Putamen (tissue), 1 donor: ENCODE measurements at regions not wholly inside any gene's neighbourhood (a gene's known extent, or its start where the extent isn't known, plus 50 kb on each side); places are given as distances from the start of the nearest gene placed in this dataset.
"Not testable (repeated sequence)": the region's sequence is repeated elsewhere in the genome, so short reads cannot be mapped to it uniquely, and the experiment has no call there.

Source experiments
- DNase-seq: peaks from one replicate; pipeline ENCODE4 v3.0.0-alpha.2; 2016; ENCODE audit warnings: low spot score

DNA sequence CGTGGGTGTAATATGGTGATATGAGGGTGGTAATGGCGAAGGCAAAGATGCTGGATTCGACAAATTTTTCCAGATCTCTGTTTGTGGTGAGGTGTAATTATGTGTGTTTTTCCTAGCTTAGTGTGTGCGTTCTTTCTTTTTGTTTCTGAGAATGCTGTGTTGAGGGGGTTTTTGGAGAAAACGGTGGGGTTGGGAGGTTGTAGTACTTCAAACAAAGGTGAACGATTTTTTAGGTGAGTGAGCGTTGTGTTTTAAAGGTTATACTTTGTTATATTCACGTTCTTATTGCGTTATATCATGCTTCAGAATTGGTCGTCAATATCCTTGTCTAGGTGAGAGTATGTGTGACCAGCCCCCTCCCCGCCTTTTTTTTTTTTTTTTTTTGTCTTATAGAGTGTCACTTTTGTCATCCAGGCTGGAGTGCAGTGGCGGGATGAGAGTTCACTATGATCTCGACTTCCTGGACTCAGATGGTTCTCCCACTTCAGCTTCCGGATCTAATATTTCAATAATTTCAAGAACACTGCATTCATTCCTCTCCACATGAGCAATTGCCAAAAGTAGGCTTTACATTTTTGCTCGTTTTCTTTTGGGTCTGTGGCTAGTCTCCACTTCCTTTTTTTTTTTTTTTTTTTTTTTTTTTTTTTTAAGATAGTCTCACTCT, 82.2 kb upstream of the RNU2-1 start:
- no peak for DNase-seq

DNA sequence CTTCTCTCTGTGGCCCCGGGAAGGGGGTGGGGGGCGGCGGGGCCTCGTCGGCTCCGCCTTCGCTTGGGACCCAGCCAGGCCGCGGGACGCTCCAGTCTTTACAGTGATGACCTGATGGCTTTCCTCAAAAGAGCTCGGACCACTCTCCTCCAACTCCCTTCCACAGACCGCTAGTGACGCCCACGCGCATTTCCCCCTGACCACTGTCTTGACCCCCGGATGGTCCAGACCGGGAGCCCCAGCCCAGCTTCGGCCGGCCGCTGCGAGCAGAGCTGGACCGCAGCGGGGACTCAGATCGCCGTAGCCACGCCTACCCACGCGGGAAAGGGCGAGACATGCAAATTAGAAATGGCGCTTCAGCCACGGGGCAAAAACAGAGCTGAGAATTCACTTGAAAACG, 81.6 kb upstream of the RNU2-1 start:
- DNase-seq = no peak

DNA sequence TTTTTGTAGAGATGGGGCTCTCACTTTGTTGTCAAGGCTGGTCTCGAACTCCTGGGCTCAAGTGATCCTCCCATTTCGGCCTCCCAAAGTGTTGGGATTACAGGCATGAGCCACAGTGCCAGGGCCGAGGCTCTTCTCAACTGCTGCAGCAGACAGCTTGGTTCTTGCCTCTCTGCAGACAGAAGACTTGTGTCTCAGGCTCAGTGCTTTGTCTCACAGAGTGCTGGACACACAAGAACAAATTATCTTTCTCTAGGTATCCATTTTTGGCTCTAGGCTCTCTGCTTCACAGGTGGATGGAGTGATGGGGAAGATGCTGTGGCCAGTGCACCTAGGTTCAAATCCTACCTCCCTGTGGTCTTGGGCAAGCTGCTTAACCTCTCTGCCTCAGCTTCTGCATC, 80.8 kb upstream of the RNU2-1 start:
- DNase-seq = no peak

DNA sequence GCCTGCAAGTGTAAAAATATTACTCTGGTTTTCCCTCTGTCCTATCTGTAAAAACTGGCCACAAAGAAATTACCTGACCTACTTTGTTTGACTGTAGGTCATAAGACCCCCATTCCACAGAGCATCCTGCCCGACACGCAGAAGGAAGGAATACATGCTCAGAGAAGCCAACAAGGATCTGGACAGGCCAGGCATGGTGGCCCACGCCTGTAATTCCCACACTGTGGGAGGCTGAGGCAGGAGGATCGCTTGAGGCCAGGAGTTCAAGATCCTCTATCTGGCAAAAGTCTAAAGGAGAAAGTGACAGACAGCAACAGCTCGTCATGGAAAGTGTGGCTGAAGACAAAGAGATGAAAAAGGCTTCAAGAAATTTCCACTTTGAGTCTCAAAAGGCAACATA, 78.2 kb upstream of the RNU2-1 start:
- no peak for DNase-seq

DNA sequence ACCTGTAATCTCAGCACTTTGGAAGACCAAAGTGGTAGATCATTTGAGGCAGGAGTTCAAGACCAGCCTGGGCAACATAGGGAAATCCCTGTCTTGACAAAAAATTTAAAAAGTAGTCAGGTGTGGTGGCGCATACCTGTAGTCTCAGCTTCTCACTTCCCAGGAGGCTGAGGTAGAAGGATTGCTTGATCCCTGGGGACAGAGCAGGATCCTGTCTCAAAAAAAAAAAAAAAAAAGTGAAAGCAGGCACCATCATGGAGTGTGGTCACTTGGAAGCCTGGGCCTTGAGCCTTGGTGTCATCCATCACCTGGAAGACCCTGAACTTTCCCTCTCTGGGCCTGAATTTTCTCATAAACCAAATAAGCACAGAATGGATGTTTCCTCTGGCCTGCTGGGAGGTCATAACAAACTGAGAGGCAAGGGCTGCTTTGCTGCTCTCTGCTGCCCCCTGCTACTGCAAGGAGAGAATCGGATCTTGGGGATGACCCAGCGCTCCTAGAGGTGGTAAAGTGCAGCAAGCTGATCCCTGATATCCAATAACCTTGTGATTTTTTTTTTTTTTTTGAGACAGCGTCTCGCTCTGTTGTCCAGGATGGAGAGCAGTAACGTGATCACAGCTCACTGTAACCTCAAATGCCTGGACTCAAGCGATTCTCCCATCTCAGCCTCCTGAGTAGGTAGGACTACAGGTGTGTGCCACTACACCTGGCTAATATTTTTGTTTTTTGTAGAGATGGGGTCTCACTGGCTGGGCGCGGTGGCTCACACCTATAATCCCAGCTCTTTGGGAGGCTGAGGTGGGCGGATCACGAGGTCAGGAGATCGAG, 75.9 kb upstream of the RNU2-1 start:
- no peak for DNase-seq

DNA sequence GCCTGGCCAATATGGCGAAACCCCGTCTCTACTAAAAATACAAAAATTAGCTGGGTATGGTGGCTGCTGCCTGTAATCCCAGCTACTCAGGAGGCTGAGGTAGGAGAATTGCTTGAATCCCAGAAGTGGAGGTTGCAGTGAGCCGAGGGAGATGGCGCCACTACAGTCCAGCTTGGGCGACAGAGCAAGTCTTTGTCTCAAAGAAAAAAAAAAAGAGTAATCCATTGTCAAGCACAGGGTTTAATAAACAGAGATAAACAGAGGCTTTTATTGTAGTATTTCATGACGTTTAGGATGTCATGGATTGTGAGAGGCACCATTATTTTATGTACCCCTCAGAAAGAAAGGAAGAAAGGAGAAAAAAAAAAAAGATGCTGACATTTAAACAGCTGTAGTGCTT, 75.2 kb upstream of the RNU2-1 start:
- peak; percentile 38 for DNase-seq

DNA sequence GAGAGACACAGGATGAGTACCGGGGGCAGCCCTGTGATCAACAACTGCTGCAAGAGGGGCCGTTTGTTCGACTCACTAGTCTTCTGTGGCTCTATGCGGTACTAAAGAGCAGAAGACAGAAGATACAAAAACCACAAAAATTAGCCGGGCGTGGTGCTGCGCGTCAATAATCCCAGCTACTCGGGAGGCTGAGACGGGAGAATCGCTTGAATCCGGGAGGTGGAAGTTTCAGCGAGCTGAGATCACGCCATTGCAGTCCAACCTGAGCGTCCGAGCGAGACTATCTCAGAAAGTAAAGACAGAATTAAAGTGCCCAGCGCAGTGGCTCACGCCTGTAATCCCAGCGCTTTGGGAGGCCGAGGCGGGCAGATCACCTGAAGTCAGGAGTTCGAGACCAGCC, 71.0 kb upstream of the RNU2-1 start:
- DNase-seq = not testable (repeated sequence)

DNA sequence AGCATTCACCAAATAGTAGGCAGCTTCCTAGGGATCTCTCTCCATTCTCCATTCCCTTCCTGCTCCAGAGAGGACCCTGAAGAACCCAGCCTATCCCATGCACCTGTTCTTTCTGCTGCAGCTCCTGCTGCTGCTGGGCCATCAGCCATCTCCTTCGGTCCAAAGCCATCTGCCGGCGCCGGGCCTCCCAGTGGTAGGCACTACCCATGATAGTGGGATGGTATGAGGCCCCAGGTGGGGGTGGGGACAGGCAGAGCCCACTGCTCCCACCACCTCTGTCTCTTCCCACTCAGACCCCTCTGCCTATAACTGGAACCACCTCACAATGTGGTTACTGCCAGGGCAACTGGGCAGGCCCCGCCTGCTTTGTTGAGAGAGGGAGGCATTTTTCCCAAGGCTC, 69.3 kb upstream of the RNU2-1 start:
- not testable (repeated sequence) for DNase-seq

DNA sequence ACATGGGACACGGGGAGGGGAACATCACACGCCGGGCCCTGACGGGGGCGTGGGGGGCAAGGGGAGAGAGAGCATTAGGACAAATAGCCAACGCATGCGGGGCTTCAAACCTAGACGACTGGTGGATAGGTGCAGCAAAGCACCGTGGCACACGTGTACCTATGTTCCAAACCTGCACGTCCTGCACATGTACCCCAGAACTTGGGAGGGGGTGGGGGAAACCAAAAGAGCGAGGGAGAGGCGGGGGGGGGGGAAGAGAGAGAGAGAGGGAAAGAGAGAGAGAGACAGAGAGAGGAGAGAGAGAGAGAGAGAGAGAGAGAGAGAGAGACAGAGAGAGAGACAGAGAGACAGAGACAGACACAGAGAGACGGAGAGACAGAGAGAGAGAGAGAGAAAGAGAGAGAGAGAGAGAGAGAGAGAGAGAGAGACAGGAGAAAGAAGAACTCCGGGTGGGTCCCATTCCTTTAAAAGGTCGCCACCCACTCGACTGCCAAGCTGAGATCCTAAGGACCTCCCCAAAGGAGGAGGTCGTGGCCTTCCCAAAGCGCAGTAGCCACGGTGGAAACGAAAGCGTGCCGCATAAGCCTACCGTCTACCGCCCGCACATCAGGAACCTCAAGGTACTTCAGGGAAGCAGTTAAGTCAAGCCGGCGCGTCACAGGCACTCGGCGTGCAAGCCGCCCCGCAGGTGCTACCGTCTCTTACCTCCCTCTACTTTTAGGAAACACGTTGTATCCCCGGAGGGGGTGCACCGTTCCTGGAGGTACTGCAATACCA, 65.7 kb upstream of the RNU2-1 start:
- not testable (repeated sequence) for DNase-seq

DNA sequence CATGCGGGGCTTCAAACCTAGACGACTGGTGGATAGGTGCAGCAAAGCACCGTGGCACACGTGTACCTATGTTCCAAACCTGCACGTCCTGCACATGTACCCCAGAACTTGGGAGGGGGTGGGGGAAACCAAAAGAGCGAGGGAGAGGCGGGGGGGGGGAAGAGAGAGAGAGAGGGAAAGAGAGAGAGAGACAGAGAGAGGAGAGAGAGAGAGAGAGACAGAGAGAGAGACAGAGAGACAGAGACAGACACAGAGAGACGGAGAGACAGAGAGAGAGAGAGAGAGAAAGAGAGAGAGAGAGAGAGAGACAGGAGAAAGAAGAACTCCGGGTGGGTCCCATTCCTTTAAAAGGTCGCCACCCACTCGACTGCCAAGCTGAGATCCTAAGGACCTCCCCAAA, 55.9 kb upstream of the RNU2-1 start:
- DNase-seq = not testable (repeated sequence)

DNA sequence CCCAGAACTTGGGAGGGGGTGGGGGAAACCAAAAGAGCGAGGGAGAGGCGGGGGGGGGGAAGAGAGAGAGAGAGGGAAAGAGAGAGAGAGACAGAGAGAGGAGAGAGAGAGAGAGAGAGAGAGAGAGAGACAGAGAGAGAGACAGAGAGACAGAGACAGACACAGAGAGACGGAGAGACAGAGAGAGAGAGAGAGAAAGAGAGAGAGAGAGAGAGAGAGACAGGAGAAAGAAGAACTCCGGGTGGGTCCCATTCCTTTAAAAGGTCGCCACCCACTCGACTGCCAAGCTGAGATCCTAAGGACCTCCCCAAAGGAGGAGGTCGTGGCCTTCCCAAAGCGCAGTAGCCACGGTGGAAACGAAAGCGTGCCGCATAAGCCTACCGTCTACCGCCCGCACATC, 49.8 kb upstream of the RNU2-1 start:
- not testable (repeated sequence) for DNase-seq
